H1 (cell line): ENCODE measurements at regions not wholly inside any gene's neighbourhood (a gene's known extent, or its start where the extent isn't known, plus 50 kb on each side); places are given as distances from the start of the nearest gene placed in this dataset.

ENCODE experiments used
- BACH1 ChIP-seq: IDR thresholded peaks from 2 replicates; pipeline ENCODE4 v1.6.1; 2012; ENCODE audit warnings: low read length, improper control_type of control experiment
- CHD7 ChIP-seq: fragments of 300-600 bp; sonication (generic); IDR thresholded peaks from 2 replicates; pipeline ENCODE4 v1.7.1; 2012; ENCODE audit warnings: low read length, moderate library complexity, mild to moderate bottlenecking, inconsistent platforms; ENCODE audit not compliant: insufficient replicate concordance
- E2F6 ChIP-seq: IDR thresholded peaks from 2 replicates; pipeline ENCODE4 v1.6.1; 2012; ENCODE audit warnings: inconsistent platforms
- EZH2 ChIP-seq: fragments of 200-600 bp; sonication (generic); IDR thresholded peaks from 2 replicates; pipeline ENCODE4 v1.7.1; 2012; ENCODE audit warnings: low read depth, mild to moderate bottlenecking, moderate library complexity, low read length, inconsistent platforms; ENCODE audit not compliant: severe bottlenecking
- JUND ChIP-seq: IDR thresholded peaks from 2 replicates; pipeline ENCODE4 v1.6.1; 2011; ENCODE audit warnings: mild to moderate bottlenecking, improper control_type of control experiment, low read length
- KDM1A ChIP-seq: fragments of 200-600, 300-600 bp; sonication (generic); IDR thresholded peaks from 2 replicates; pipeline ENCODE4 v1.7.1; 2016; ENCODE audit warnings: mild to moderate bottlenecking, low read length, borderline replicate concordance
- MAFK ChIP-seq: IDR thresholded peaks from 2 replicates; pipeline ENCODE4 v1.6.1; 2012; ENCODE audit warnings: low read depth, mild to moderate bottlenecking, improper control_type of control experiment, low read length
- NANOG ChIP-seq: IDR thresholded peaks from 2 replicates; pipeline ENCODE4 v1.6.1; 2011; ENCODE audit warnings: low read length, low read depth, mild to moderate bottlenecking, inconsistent platforms; ENCODE audit not compliant: insufficient read depth, poor library complexity, severe bottlenecking
- RAD21 ChIP-seq, 2 experiments: IDR thresholded peaks in 1 of 2; conservative IDR thresholded peaks in 1 of 2; 2 replicates each; pipeline ENCODE4 v1.6.1; 2011; ENCODE audit warnings: low read depth in 2 of 2, low read length in 2 of 2, improper control_type of control experiment in 1 of 2, inconsistent platforms in 1 of 2, mild to moderate bottlenecking in 1 of 2, moderate library complexity in 1 of 2
- RFX5 ChIP-seq: IDR thresholded peaks from 2 replicates; pipeline ENCODE4 v1.6.1; 2011; ENCODE audit warnings: low read depth, low read length, improper control_type of control experiment, borderline replicate concordance
- RXRA ChIP-seq: IDR thresholded peaks from 2 replicates; pipeline ENCODE4 v1.6.1; 2011; ENCODE audit warnings: low read depth, mild to moderate bottlenecking, low read length, moderate library complexity; ENCODE audit not compliant: insufficient read depth

GRCh38 chr3:80241791-80242190, 474.0 kb upstream of the ROBO1 start (continued):
- TF ChIP-seq CHD7 (no peak), RAD21 (IDR thresholded peaks at IDR 0.05 in 1 of 2, conservative IDR thresholded peaks at IDR 0.05 in 1 of 2; ENCODE audit: low read depth in 2 of 2, low read length in 2 of 2) (no peak), EZH2 (no peak), RXRA (no peak), E2F6 (no peak), NANOG (no peak), JUND (no peak), BACH1 (no peak), MAFK (no peak), KDM1A (no peak), RFX5 (no peak)
